GM23338 (cell line): ENCODE measurements at regions not wholly inside any gene's neighbourhood (a gene's known extent, or its start where the extent isn't known, plus 50 kb on each side); places are given as distances from the start of the nearest gene placed in this dataset.
"Not testable (repeated sequence)": the region's sequence is repeated elsewhere in the genome, so short reads cannot be mapped to it uniquely, and the experiment has no call there.

Experiments
- CREB1 ChIP-seq: fragments of 250-450 bp; sonication (Bioruptor Pico); IDR thresholded peaks from 2 replicates; pipeline ENCODE4 v1.5.0; 2020; ENCODE audit warnings: low read depth, mild to moderate bottlenecking, moderate library complexity
- EZH2 ChIP-seq: fragments of 200-600 bp; sonication (generic); IDR thresholded peaks from one replicate; pipeline ENCODE4 v1.8.0; 2017; ENCODE audit warnings: antibody characterized with exemption, mild to moderate bottlenecking, low read depth; ENCODE audit not compliant: unreplicated experiment
- EZH2phosphoT487 ChIP-seq: fragments of 200-600 bp; sonication (generic); IDR thresholded peaks from one replicate; pipeline ENCODE4 v1.8.1; 2018; ENCODE audit warnings: antibody characterized with exemption; ENCODE audit not compliant: unreplicated experiment
- JUNB ChIP-seq: IDR thresholded peaks from one replicate; pipeline ENCODE4 v1.6.1; 2016; ENCODE audit warnings: antibody characterized with exemption; ENCODE audit not compliant: unreplicated experiment
- NANOG ChIP-seq: IDR thresholded peaks from 2 replicates; pipeline ENCODE4 v1.6.1; 2016; ENCODE audit warnings: antibody characterized with exemption, borderline replicate concordance
- POLR2AphosphoS5 ChIP-seq: IDR thresholded peaks from 2 replicates; pipeline ENCODE4 v1.6.1; 2016; ENCODE audit warnings: antibody characterized with exemption, low read depth
- ZNF114 ChIP-seq: fragments of 250-450 bp; sonication (Bioruptor Pico); IDR thresholded peaks from 2 replicates; pipeline ENCODE4 v1.5.0; 2020; ENCODE audit warnings: mild to moderate bottlenecking, moderate library complexity
- ZNF331 ChIP-seq: fragments of 250-450 bp; sonication (Bioruptor Pico); IDR thresholded peaks from 2 replicates; pipeline ENCODE4 v1.5.0; 2020; ENCODE audit warnings: low read depth, mild to moderate bottlenecking, moderate library complexity
- TF ChIP-seq, protein P1 (sequence below), 2 experiments: fragments of 200-600 bp in 1 of 2; sonication (generic) in 1 of 2; conservative IDR thresholded peaks; 2 replicates each; pipeline versions ENCODE4 v1.5.1 to v1.6.1; 2016 to 2017; ENCODE audit warnings: antibody characterized with exemption in 2 of 2, low read depth in 2 of 2, mild to moderate bottlenecking in 2 of 2, moderate library complexity in 1 of 2
- TF ChIP-seq, protein P2 (sequence below): IDR thresholded peaks from one replicate; pipeline ENCODE4 v1.6.1; 2018; ENCODE audit warnings: antibody characterized with exemption; ENCODE audit not compliant: unreplicated experiment

DNA sequence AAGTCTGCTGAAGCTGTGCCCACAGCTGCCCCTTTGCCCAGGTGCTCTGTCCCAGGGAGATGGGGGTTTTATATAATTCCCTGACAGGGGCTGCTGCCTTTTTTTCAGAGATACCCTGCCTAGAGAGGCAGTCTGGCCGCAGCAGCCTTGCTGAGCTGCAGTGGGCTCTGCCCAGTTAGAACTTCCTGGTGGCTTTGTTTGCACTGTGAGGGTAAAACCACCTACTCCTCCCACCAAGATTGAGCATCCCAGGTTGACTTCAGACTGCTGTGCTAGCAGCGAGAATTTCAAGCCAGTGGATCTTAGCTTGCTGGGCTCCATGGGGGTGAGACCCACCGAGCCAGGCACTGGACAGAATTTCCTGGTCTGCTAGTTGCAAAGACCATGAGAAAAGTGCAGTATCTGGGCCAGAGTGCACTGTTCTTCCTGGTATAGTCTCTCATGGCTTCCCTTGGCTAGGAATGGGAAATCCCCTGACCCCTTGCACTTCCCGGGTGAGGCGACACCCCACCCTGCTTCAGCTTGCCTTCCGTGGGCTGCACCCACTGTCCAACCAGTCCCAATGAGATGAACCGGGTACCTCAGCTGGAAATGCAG lies 166.0 kb upstream of the NPY start:
- not testable (repeated sequence) for TF ChIP-seq EZH2; EZH2phosphoT487; POLR2AphosphoS5; ZNF331 (CRISPR knock-in tag); NANOG; CREB1 (CRISPR knock-in tag); JUNB; ZNF114 (CRISPR knock-in tag)
- TF ChIP-seq, protein P1, sequence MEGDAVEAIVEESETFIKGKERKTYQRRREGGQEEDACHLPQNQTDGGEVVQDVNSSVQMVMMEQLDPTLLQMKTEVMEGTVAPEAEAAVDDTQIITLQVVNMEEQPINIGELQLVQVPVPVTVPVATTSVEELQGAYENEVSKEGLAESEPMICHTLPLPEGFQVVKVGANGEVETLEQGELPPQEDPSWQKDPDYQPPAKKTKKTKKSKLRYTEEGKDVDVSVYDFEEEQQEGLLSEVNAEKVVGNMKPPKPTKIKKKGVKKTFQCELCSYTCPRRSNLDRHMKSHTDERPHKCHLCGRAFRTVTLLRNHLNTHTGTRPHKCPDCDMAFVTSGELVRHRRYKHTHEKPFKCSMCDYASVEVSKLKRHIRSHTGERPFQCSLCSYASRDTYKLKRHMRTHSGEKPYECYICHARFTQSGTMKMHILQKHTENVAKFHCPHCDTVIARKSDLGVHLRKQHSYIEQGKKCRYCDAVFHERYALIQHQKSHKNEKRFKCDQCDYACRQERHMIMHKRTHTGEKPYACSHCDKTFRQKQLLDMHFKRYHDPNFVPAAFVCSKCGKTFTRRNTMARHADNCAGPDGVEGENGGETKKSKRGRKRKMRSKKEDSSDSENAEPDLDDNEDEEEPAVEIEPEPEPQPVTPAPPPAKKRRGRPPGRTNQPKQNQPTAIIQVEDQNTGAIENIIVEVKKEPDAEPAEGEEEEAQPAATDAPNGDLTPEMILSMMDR (conservative IDR thresholded peaks at IDR 0.05; ENCODE audit: low read depth in 2 of 2): not testable (repeated sequence)
- TF ChIP-seq, protein P2, sequence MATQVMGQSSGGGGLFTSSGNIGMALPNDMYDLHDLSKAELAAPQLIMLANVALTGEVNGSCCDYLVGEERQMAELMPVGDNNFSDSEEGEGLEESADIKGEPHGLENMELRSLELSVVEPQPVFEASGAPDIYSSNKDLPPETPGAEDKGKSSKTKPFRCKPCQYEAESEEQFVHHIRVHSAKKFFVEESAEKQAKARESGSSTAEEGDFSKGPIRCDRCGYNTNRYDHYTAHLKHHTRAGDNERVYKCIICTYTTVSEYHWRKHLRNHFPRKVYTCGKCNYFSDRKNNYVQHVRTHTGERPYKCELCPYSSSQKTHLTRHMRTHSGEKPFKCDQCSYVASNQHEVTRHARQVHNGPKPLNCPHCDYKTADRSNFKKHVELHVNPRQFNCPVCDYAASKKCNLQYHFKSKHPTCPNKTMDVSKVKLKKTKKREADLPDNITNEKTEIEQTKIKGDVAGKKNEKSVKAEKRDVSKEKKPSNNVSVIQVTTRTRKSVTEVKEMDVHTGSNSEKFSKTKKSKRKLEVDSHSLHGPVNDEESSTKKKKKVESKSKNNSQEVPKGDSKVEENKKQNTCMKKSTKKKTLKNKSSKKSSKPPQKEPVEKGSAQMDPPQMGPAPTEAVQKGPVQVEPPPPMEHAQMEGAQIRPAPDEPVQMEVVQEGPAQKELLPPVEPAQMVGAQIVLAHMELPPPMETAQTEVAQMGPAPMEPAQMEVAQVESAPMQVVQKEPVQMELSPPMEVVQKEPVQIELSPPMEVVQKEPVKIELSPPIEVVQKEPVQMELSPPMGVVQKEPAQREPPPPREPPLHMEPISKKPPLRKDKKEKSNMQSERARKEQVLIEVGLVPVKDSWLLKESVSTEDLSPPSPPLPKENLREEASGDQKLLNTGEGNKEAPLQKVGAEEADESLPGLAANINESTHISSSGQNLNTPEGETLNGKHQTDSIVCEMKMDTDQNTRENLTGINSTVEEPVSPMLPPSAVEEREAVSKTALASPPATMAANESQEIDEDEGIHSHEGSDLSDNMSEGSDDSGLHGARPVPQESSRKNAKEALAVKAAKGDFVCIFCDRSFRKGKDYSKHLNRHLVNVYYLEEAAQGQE: not testable (repeated sequence)
